DND-41 (cell line): ENCODE measurements at regions not wholly inside any gene's neighbourhood (a gene's known extent, or its start where the extent isn't known, plus 50 kb on each side); places are given as distances from the start of the nearest gene placed in this dataset.

Experiments
- ATAC-seq: fragments of 200-7000 bp; cut with Tn5 transposase; 3 replicates; pipeline ENCODE4 v1.9.1; 2021; ENCODE audit warnings: low read depth; ENCODE audit not compliant: insufficient read depth
- DNase-seq: peaks from one replicate; pipeline ENCODE4 v3.0.0-alpha.2; 2020
- H2AFZ ChIP-seq: 2 replicates; pipeline ENCODE4 v1.6.0; 2012; ENCODE audit warnings: low read depth, low read length
- H3K27ac ChIP-seq: 2 replicates; pipeline ENCODE4 v1.5.1; 2012; ENCODE audit warnings: low read length, inconsistent platforms
- H3K27me3 ChIP-seq: fragments of 200-600 bp; sonication (generic); 2 replicates; pipeline ENCODE4 v1.6.0; 2012; ENCODE audit warnings: low read length, mild to moderate bottlenecking, inconsistent platforms; ENCODE audit not compliant: insufficient read depth, poor library complexity
- H3K36me3 ChIP-seq: 2 replicates; pipeline ENCODE4 v1.5.1; 2012; ENCODE audit warnings: low read length, inconsistent platforms; ENCODE audit not compliant: insufficient read depth
- H3K4me1 ChIP-seq: 2 replicates; pipeline ENCODE4 v1.5.1; 2012; ENCODE audit warnings: mild to moderate bottlenecking, low read length; ENCODE audit not compliant: insufficient read depth
- H3K4me2 ChIP-seq: 2 replicates; pipeline ENCODE4 v1.6.0; 2012; ENCODE audit warnings: mild to moderate bottlenecking, moderate library complexity, low read length, inconsistent platforms; ENCODE audit not compliant: insufficient read depth
- H3K4me3 ChIP-seq, 2 experiments: fragments of 200-600 bp in 1 of 2; shearing (Covaris generic) in 1 of 2; 2 replicates each; pipeline ENCODE4 v1.5.1; 2012 to 2016; ENCODE audit warnings: inconsistent platforms in 2 of 2, low read length in 2 of 2, mild to moderate bottlenecking in 2 of 2, low read depth in 1 of 2, moderate library complexity in 1 of 2
- H3K79me2 ChIP-seq: 2 replicates; pipeline ENCODE4 v1.6.0; 2012; ENCODE audit warnings: low read length, inconsistent platforms; ENCODE audit not compliant: insufficient read depth
- H3K9ac ChIP-seq: 2 replicates; pipeline ENCODE4 v1.6.0; 2012; ENCODE audit warnings: low read depth, mild to moderate bottlenecking, inconsistent platforms, low read length, moderate library complexity
- H3K9me3 ChIP-seq: 2 replicates; pipeline ENCODE4 v1.5.1; 2012; ENCODE audit warnings: low read length, moderate library complexity, mild to moderate bottlenecking, inconsistent platforms; ENCODE audit not compliant: insufficient read depth, severe bottlenecking
- H4K20me1 ChIP-seq: 2 replicates; pipeline ENCODE4 v1.6.0; 2012; ENCODE audit warnings: low read length; ENCODE audit not compliant: insufficient read depth
- EZH2 ChIP-seq: IDR thresholded peaks from 3 replicates; pipeline ENCODE4 v1.6.1; 2012; ENCODE audit warnings: borderline replicate concordance, low read depth, mild to moderate bottlenecking, moderate library complexity, low read length, inconsistent platforms; ENCODE audit not compliant: severe bottlenecking
- TF ChIP-seq, protein P1 (sequence below): IDR thresholded peaks from 2 replicates; pipeline ENCODE4 v1.5.1; 2012; ENCODE audit warnings: borderline replicate concordance, low read length, moderate library complexity, mild to moderate bottlenecking; ENCODE audit not compliant: poor library complexity, severe bottlenecking; ENCODE audit errors: extremely low read depth

DNA sequence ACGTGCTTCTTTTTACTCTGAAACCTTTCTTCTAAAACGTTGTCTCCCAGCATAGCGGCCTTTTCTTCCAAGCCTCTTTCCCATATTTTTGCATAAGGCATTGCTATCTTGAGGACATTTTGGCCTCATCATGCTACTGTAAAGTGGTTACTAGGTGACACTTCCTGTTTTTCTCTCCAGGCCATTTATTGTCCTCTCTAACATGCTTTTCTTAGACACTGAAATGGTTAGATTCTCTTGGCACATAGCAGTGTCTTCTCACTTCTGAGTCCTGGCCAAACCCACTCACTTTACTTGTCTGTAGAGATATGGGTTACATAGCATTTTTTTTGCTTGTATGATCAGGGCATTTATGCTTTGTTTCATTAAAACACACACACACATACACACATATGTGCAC is 50.1 kb upstream of the KCNH7 start:
- Histone ChIP-seq H4K20me1 (no peaks in the 10 kb centered on the region), H3K27me3 (no peaks in the 10 kb centered on the region), H3K4me1 (no peaks in the 10 kb centered on the region), H2AFZ (no peak overlapping the region), H3K27ac (no peak overlapping the region), H3K9me3 (no peaks in the 10 kb centered on the region), H3K79me2 (no peaks in the 10 kb centered on the region), H3K4me2 (no peak overlapping the region), H3K4me3 (no peak overlapping the region), H3K36me3 (no peaks in the 10 kb centered on the region), H3K9ac (no peak overlapping the region)
- TF ChIP-seq, protein P1, sequence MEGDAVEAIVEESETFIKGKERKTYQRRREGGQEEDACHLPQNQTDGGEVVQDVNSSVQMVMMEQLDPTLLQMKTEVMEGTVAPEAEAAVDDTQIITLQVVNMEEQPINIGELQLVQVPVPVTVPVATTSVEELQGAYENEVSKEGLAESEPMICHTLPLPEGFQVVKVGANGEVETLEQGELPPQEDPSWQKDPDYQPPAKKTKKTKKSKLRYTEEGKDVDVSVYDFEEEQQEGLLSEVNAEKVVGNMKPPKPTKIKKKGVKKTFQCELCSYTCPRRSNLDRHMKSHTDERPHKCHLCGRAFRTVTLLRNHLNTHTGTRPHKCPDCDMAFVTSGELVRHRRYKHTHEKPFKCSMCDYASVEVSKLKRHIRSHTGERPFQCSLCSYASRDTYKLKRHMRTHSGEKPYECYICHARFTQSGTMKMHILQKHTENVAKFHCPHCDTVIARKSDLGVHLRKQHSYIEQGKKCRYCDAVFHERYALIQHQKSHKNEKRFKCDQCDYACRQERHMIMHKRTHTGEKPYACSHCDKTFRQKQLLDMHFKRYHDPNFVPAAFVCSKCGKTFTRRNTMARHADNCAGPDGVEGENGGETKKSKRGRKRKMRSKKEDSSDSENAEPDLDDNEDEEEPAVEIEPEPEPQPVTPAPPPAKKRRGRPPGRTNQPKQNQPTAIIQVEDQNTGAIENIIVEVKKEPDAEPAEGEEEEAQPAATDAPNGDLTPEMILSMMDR, result no peak
- TF ChIP-seq EZH2, result no peak
- no peak for ATAC-seq
- no peak for DNase-seq
